ENCODE measurements at regions not wholly inside any gene's neighbourhood (a gene's known extent, or its start where the extent isn't known, plus 50 kb on each side); places are given as distances from the start of the nearest gene placed in this dataset.
"Not testable (repeated sequence)": the region's sequence is repeated elsewhere in the genome, so short reads cannot be mapped to it uniquely, and the experiment has no call there.

GRCh38 chr9:38249587-38250210 is 142.8 kb upstream of the ALDH1B1 start:
- Histone ChIP-seq H3K27ac (no peak overlapping the region), H3K27me3 (no peaks in the 10 kb centered on the region), H3K9me3 (no peaks in the 10 kb centered on the region), H3K36me3 (no peaks in the 10 kb centered on the region), H3K4me1 (no peaks in the 10 kb centered on the region), H3K4me3 (no peak overlapping the region)
- intact Hi-C loops (cut with DNase I; ENCODE audit: low total_unique reads): no loop called here
- no peak for TF ChIP-seq POLR2AphosphoS5 (IDR thresholded peaks at IDR 0.05)
- TF ChIP-seq CTCF (IDR thresholded peaks at IDR 0.05): no peak
- no peak for TF ChIP-seq POLR2A (IDR thresholded peaks at IDR 0.05)
- DNase-seq (ENCODE audit: low spot score in 2 of 2): no peak

GRCh38 chr9:38249049-38249448 is 143.5 kb upstream of the ALDH1B1 start:
- no peak for TF ChIP-seq POLR2AphosphoS5 (IDR thresholded peaks at IDR 0.05)
- no peak overlapping the region for H3K27ac ChIP-seq
- no peaks in the 10 kb centered on the region for H3K27me3 ChIP-seq
- no peaks in the 10 kb centered on the region for H3K9me3 ChIP-seq
- intact Hi-C loops (cut with DNase I; ENCODE audit: low total_unique reads): no loop called here
- H3K36me3 ChIP-seq: no peaks in the 10 kb centered on the region
- H3K4me1 ChIP-seq: no peaks in the 10 kb centered on the region
- no peak overlapping the region for H3K4me3 ChIP-seq
- no peak for DNase-seq (ENCODE audit: low spot score in 2 of 2)

- DNase-seq (ENCODE audit: low spot score in 2 of 2): no peak
- Histone ChIP-seq H3K27ac (no peak overlapping the region), H3K4me1 (no peaks in the 10 kb centered on the region), H3K4me3 (no peak overlapping the region), H3K36me3 (no peaks in the 10 kb centered on the region), H3K27me3 (no peaks in the 10 kb centered on the region), H3K9me3 (no peaks in the 10 kb centered on the region)
- TF ChIP-seq CTCF (IDR thresholded peaks at IDR 0.05): no peak
- no peak for TF ChIP-seq POLR2A (IDR thresholded peaks at IDR 0.05)
- no peak for TF ChIP-seq POLR2AphosphoS5 (IDR thresholded peaks at IDR 0.05)
- intact Hi-C loops (cut with DNase I; ENCODE audit: low total_unique reads): no loop called here
These were observed 145.7 kb upstream of the ALDH1B1 start for GRCh38 chr9:38246833-38247232.

GRCh38 chr9:38244971-38245370 is 147.5 kb upstream of the ALDH1B1 start:
- no peak for TF ChIP-seq CTCF (IDR thresholded peaks at IDR 0.05)
- TF ChIP-seq POLR2AphosphoS5 (IDR thresholded peaks at IDR 0.05): no peak
- TF ChIP-seq POLR2A (IDR thresholded peaks at IDR 0.05): no peak
- H3K4me1 ChIP-seq: no peaks in the 10 kb centered on the region
- H3K27me3 ChIP-seq: no peaks in the 10 kb centered on the region
- no peak overlapping the region for H3K27ac ChIP-seq
- no peaks in the 10 kb centered on the region for H3K36me3 ChIP-seq
- intact Hi-C loops (cut with DNase I; ENCODE audit: low total_unique reads): no loop called here
- H3K4me3 ChIP-seq: no peak overlapping the region
- no peak for DNase-seq (ENCODE audit: low spot score in 2 of 2)
- no peaks in the 10 kb centered on the region for H3K9me3 ChIP-seq

- intact Hi-C loops (cut with DNase I; ENCODE audit: low total_unique reads): no loop called here
- no peak for DNase-seq (ENCODE audit: low spot score in 2 of 2)
- H3K27ac ChIP-seq: no peak overlapping the region
- no peaks in the 10 kb centered on the region for H3K4me1 ChIP-seq
- no peaks in the 10 kb centered on the region for H3K9me3 ChIP-seq
- H3K36me3 ChIP-seq: no peaks in the 10 kb centered on the region
- no peak for TF ChIP-seq POLR2AphosphoS5 (IDR thresholded peaks at IDR 0.05)
- no peak for TF ChIP-seq CTCF (IDR thresholded peaks at IDR 0.05)
- TF ChIP-seq POLR2A (IDR thresholded peaks at IDR 0.05): no peak
- H3K27me3 ChIP-seq: no peaks in the 10 kb centered on the region
- H3K4me3 ChIP-seq: no peak overlapping the region
These were observed 148.5 kb upstream of the ALDH1B1 start for GRCh38 chr9:38243993-38244392.

- H3K27ac ChIP-seq; H3K36me3 ChIP-seq; DNase-seq (ENCODE audit: low spot score in 2 of 2); intact Hi-C loops (cut with DNase I; ENCODE audit: low total_unique reads); H3K4me3 ChIP-seq; H3K27me3 ChIP-seq; H3K4me1 ChIP-seq; H3K9me3 ChIP-seq: not testable (repeated sequence)
These were observed 150.4 kb upstream of the ALDH1B1 start for GRCh38 chr9:38242151-38242550.

All from breast epithelium (tissue), 4 donors.